ENCODE measurements at regions not wholly inside any gene's neighbourhood (a gene's known extent, or its start where the extent isn't known, plus 50 kb on each side); places are given as distances from the start of the nearest gene placed in this dataset.
"Not testable (repeated sequence)": the region's sequence is repeated elsewhere in the genome, so short reads cannot be mapped to it uniquely, and the experiment has no call there.

- H3K4me3 Mint-ChIP-seq (ENCODE audit: unreplicated experiment) = no peak overlapping the region
- H3K27ac Mint-ChIP-seq (ENCODE audit: unreplicated experiment) = no peak overlapping the region
- no peak for DNase-seq (ENCODE audit: extremely low spot score, unreplicated experiment)
- H3K9me3 Mint-ChIP-seq (ENCODE audit: unreplicated experiment) = peaks cover 58% of the 10 kb centered on the region
- no peak for TF ChIP-seq CTCF (IDR thresholded peaks at IDR 0.05)
- H3K27me3 Mint-ChIP-seq (ENCODE audit: unreplicated experiment) = no peaks in the 10 kb centered on the region
- H3K36me3 Mint-ChIP-seq (ENCODE audit: unreplicated experiment) = no peaks in the 10 kb centered on the region
- no peaks in the 10 kb centered on the region for H3K4me1 Mint-ChIP-seq (ENCODE audit: unreplicated experiment)
These were observed 522.2 kb downstream of the EDEM1 start for GRCh38 chr3:5709714-5710113.

- Mint-ChIP-seq H3K27me3 (ENCODE audit: unreplicated experiment) (no peaks in the 10 kb centered on the region), H3K9me3 (ENCODE audit: unreplicated experiment) (peaks cover 60% of the 10 kb centered on the region)
These were observed 523.2 kb downstream of the EDEM1 start for GRCh38 chr3:5710718-5711117.

GRCh38 chr3:5717254-5717653 is 529.7 kb downstream of the EDEM1 start:
- Mint-ChIP-seq H3K27me3 (ENCODE audit: unreplicated experiment) (no peaks in the 10 kb centered on the region), H3K4me3 (ENCODE audit: unreplicated experiment) (no peak overlapping the region), H3K27ac (ENCODE audit: unreplicated experiment) (no peak overlapping the region), H3K4me1 (ENCODE audit: unreplicated experiment) (no peaks in the 10 kb centered on the region), H3K9me3 (ENCODE audit: unreplicated experiment) (peaks cover 48% of the 10 kb centered on the region), H3K36me3 (ENCODE audit: unreplicated experiment) (no peaks in the 10 kb centered on the region)
- no peak for DNase-seq (ENCODE audit: extremely low spot score, unreplicated experiment)
- no peak for TF ChIP-seq CTCF (IDR thresholded peaks at IDR 0.05)

More at GRCh38 chr3:5710718-5711117, 523.2 kb downstream of the EDEM1 start:
- no peaks in the 10 kb centered on the region for H3K36me3 Mint-ChIP-seq (ENCODE audit: unreplicated experiment)
- no peak for DNase-seq (ENCODE audit: extremely low spot score, unreplicated experiment)
- no peak overlapping the region for H3K4me3 Mint-ChIP-seq (ENCODE audit: unreplicated experiment)
- H3K27ac Mint-ChIP-seq (ENCODE audit: unreplicated experiment) = no peak overlapping the region
- no peak for TF ChIP-seq CTCF (IDR thresholded peaks at IDR 0.05)
- H3K4me1 Mint-ChIP-seq (ENCODE audit: unreplicated experiment) = no peaks in the 10 kb centered on the region

GRCh38 chr3:5719668-5720067 is 532.2 kb downstream of the EDEM1 start:
- H3K27ac Mint-ChIP-seq (ENCODE audit: unreplicated experiment); H3K27me3 Mint-ChIP-seq (ENCODE audit: unreplicated experiment); DNase-seq (ENCODE audit: extremely low spot score, unreplicated experiment); H3K36me3 Mint-ChIP-seq (ENCODE audit: unreplicated experiment); H3K4me3 Mint-ChIP-seq (ENCODE audit: unreplicated experiment); H3K4me1 Mint-ChIP-seq (ENCODE audit: unreplicated experiment): not testable (repeated sequence)
- H3K9me3 Mint-ChIP-seq (ENCODE audit: unreplicated experiment) = peaks cover 32% of the 10 kb centered on the region

GRCh38 chr3:5725801-5726200 is 538.3 kb downstream of the EDEM1 start:
- no peak for DNase-seq (ENCODE audit: extremely low spot score, unreplicated experiment)
- Mint-ChIP-seq H3K4me3 (ENCODE audit: unreplicated experiment) (no peak overlapping the region), H3K4me1 (ENCODE audit: unreplicated experiment) (no peaks in the 10 kb centered on the region), H3K27me3 (ENCODE audit: unreplicated experiment) (no peaks in the 10 kb centered on the region), H3K27ac (ENCODE audit: unreplicated experiment) (no peak overlapping the region), H3K9me3 (ENCODE audit: unreplicated experiment) (peaks cover 11% of the 10 kb centered on the region), H3K36me3 (ENCODE audit: unreplicated experiment) (no peaks in the 10 kb centered on the region)
- TF ChIP-seq CTCF (IDR thresholded peaks at IDR 0.05) = no peak

- TF ChIP-seq CTCF (IDR thresholded peaks at IDR 0.05) = no peak
- H3K36me3 Mint-ChIP-seq (ENCODE audit: unreplicated experiment) = no peaks in the 10 kb centered on the region
- H3K4me1 Mint-ChIP-seq (ENCODE audit: unreplicated experiment) = no peaks in the 10 kb centered on the region
- no peaks in the 10 kb centered on the region for H3K27me3 Mint-ChIP-seq (ENCODE audit: unreplicated experiment)
- DNase-seq (ENCODE audit: extremely low spot score, unreplicated experiment) = no peak
- peaks cover 8% of the 10 kb centered on the region for H3K9me3 Mint-ChIP-seq (ENCODE audit: unreplicated experiment)
- H3K27ac Mint-ChIP-seq (ENCODE audit: unreplicated experiment) = no peak overlapping the region
- H3K4me3 Mint-ChIP-seq (ENCODE audit: unreplicated experiment) = no peak overlapping the region
These were observed 539.1 kb downstream of the EDEM1 start for GRCh38 chr3:5726621-5727020.

All from osteocyte (in vitro differentiated cells).